ENCODE measurements at regions not wholly inside any gene's neighbourhood (a gene's known extent, or its start where the extent isn't known, plus 50 kb on each side); places are given as distances from the start of the nearest gene placed in this dataset.

DNA sequence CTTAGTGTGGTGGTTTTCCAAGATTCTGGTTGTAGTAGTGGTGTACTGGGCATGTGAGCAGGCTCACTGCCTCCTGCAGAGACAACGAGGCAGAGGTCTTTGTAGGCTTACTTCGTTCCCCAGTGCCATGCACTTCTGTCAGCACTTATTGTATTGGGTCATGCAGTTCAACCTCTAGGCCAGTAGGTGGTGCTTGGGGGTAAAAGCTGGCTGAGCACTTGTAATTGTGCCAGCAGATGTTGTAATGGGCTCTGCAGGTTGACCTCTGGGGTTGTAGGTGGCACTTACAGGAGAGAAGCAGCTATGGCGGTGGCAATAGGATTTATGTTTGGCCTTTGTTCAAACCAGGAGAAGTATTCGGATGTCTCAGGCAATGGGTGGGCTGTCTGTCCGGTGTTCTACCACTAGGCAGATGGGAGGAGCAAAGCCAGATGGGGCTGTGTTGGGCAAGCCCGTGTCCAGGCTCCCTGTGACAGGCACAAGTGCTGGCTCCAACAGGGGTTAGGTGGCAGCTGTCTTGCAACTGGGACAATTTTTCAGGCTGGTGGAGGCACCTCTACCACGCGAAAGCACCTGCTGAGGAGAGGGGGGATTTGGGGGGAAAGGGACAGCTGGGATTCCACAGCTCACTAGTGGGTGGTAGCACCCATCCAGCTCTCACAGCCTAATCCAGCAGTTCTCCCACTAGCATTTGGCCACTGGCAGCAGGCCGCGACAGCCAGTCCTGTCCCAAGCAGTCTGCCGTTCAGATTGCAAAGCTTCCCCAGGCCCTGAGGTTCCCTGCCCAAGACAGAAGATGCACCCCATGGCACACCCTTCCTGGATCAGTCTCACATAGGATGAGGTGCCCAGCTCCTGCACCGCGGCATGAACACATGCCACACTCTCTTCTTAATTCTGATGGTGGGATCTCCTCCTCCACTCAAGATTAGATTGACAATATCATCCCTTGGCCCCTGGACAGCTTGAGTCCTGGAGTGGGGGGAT, 274.5 kb downstream of the CTH start (continued):
- TF ChIP-seq RNF2 (IDR thresholded peaks at IDR 0.05; ENCODE audit: borderline replicate concordance, low read depth, low read length, missing control alignments, poor library complexity, severe bottlenecking) = no peak
- 0 out of 2 replicates have a peak, but pooled peaks have one; percentile 21 for TF ChIP-seq TCF12 (IDR thresholded peaks at IDR 0.05; ENCODE audit: low read depth, low read length)
- no peak for TF ChIP-seq CTBP2 (IDR thresholded peaks at IDR 0.05; ENCODE audit: borderline replicate concordance, insufficient read depth, insufficient read length, low read length)
- TF ChIP-seq SIN3A (conservative IDR thresholded peaks at IDR 0.05 in 1 of 2, IDR thresholded peaks at IDR 0.05 in 1 of 2; ENCODE audit: low read depth in 1 of 2, low read length in 2 of 2) = no peak
- no peak for TF ChIP-seq KDM4A (IDR thresholded peaks at IDR 0.05; ENCODE audit: low read depth, low read length, severe bottlenecking)
